ENCODE measurements at regions not wholly inside any gene's neighbourhood (a gene's known extent, or its start where the extent isn't known, plus 50 kb on each side); places are given as distances from the start of the nearest gene placed in this dataset.

DNA sequence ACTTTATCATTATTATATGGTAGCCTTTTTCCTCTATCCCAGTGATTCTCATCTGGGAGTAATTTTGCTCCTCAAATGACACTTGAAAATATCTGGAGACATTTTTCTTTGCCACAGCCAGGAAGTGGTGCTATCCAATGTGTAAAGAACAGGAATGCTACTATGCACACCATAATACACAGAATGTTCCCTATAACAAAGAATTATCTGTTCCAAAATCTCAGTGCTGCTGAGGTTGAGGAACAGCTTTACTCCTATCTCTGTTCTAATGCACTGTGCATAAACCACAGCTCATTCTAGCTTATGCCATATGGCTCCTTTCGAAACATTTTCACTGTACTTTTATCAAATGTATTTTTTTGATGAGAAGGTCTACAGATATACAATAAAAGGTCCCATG is 1231.2 kb upstream of the CELF4 start:
- TF ChIP-seq JUNB (IDR thresholded peaks at IDR 0.05; ENCODE audit: unreplicated experiment) = no peak
- no peak for TF ChIP-seq EZH2 (IDR thresholded peaks at IDR 0.05; ENCODE audit: low read depth, unreplicated experiment)
- TF ChIP-seq, protein P1, sequence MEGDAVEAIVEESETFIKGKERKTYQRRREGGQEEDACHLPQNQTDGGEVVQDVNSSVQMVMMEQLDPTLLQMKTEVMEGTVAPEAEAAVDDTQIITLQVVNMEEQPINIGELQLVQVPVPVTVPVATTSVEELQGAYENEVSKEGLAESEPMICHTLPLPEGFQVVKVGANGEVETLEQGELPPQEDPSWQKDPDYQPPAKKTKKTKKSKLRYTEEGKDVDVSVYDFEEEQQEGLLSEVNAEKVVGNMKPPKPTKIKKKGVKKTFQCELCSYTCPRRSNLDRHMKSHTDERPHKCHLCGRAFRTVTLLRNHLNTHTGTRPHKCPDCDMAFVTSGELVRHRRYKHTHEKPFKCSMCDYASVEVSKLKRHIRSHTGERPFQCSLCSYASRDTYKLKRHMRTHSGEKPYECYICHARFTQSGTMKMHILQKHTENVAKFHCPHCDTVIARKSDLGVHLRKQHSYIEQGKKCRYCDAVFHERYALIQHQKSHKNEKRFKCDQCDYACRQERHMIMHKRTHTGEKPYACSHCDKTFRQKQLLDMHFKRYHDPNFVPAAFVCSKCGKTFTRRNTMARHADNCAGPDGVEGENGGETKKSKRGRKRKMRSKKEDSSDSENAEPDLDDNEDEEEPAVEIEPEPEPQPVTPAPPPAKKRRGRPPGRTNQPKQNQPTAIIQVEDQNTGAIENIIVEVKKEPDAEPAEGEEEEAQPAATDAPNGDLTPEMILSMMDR (conservative IDR thresholded peaks at IDR 0.05; ENCODE audit: low read depth in 2 of 2) = no peak
- TF ChIP-seq, protein P2, sequence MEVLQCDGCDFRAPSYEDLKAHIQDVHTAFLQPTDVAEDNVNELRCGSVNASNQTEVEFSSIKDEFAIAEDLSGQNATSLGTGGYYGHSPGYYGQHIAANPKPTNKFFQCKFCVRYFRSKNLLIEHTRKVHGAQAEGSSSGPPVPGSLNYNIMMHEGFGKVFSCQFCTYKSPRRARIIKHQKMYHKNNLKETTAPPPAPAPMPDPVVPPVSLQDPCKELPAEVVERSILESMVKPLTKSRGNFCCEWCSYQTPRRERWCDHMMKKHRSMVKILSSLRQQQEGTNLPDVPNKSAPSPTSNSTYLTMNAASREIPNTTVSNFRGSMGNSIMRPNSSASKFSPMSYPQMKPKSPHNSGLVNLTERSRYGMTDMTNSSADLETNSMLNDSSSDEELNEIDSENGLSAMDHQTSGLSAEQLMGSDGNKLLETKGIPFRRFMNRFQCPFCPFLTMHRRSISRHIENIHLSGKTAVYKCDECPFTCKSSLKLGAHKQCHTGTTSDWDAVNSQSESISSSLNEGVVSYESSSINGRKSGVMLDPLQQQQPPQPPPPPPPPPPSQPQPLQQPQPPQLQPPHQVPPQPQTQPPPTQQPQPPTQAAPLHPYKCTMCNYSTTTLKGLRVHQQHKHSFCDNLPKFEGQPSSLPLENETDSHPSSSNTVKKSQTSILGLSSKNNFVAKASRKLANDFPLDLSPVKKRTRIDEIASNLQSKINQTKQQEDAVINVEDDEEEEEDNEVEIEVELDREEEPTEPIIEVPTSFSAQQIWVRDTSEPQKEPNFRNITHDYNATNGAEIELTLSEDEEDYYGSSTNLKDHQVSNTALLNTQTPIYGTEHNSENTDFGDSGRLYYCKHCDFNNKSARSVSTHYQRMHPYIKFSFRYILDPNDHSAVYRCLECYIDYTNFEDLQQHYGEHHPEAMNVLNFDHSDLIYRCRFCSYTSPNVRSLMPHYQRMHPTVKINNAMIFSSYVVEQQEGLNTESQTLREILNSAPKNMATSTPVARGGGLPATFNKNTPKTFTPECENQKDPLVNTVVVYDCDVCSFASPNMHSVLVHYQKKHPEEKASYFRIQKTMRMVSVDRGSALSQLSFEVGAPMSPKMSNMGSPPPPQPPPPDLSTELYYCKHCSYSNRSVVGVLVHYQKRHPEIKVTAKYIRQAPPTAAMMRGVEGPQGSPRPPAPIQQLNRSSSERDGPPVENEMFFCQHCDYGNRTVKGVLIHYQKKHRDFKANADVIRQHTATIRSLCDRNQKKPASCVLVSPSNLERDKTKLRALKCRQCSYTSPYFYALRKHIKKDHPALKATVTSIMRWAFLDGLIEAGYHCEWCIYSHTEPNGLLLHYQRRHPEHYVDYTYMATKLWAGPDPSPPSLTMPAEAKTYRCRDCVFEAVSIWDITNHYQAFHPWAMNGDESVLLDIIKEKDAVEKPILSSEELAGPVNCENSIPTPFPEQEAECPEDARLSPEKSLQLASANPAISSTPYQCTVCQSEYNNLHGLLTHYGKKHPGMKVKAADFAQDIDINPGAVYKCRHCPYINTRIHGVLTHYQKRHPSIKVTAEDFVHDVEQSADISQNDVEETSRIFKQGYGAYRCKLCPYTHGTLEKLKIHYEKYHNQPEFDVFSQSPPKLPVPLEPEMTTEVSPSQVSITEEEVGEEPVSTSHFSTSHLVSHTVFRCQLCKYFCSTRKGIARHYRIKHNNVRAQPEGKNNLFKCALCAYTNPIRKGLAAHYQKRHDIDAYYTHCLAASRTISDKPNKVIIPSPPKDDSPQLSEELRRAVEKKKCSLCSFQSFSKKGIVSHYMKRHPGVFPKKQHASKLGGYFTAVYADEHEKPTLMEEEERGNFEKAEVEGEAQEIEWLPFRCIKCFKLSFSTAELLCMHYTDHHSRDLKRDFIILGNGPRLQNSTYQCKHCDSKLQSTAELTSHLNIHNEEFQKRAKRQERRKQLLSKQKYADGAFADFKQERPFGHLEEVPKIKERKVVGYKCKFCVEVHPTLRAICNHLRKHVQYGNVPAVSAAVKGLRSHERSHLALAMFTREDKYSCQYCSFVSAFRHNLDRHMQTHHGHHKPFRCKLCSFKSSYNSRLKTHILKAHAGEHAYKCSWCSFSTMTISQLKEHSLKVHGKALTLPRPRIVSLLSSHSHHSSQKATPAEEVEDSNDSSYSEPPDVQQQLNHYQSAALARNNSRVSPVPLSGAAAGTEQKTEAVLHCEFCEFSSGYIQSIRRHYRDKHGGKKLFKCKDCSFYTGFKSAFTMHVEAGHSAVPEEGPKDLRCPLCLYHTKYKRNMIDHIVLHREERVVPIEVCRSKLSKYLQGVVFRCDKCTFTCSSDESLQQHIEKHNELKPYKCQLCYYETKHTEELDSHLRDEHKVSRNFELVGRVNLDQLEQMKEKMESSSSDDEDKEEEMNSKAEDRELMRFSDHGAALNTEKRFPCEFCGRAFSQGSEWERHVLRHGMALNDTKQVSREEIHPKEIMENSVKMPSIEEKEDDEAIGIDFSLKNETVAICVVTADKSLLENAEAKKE (CRISPR knock-in tag; IDR thresholded peaks at IDR 0.05) = no peak
- no peak for TF ChIP-seq CREB1 (CRISPR knock-in tag; IDR thresholded peaks at IDR 0.05; ENCODE audit: low read depth)
- TF ChIP-seq REST (IDR thresholded peaks at IDR 0.05; ENCODE audit: unreplicated experiment) = no peak
- no peak for TF ChIP-seq EZH2phosphoT487 (IDR thresholded peaks at IDR 0.05; ENCODE audit: unreplicated experiment)
- no peak for TF ChIP-seq ZNF331 (CRISPR knock-in tag; IDR thresholded peaks at IDR 0.05; ENCODE audit: low read depth)

All from GM23338 (cell line).